HFF-Myc (cell line): ENCODE measurements at regions not wholly inside any gene's neighbourhood (a gene's known extent, or its start where the extent isn't known, plus 50 kb on each side); places are given as distances from the start of the nearest gene placed in this dataset.

ENCODE experiments used
- DNase-seq: peaks from one replicate; pipeline ENCODE4 v3.0.0-alpha.2; 2011; ENCODE audit warnings: low read depth; ENCODE audit errors: extremely low read depth
- H3K4me3 ChIP-seq: replicated peaks from 2 replicates; pipeline ENCODE4 v1.5.1; 2011; ENCODE audit warnings: low read depth, mild to moderate bottlenecking, control low read depth, low read length
- CTCF ChIP-seq: IDR thresholded peaks from 2 replicates; pipeline ENCODE4 v1.5.1; 2012; ENCODE audit warnings: mild to moderate bottlenecking, low read depth, low read length, control low read depth; ENCODE audit errors: missing control alignments

- DNase-seq = no peak
- no peak for TF ChIP-seq CTCF
Measured at GRCh38 chr9:118931941-118932340, 437.3 kb downstream of the BRINP1 start.

GRCh38 chr9:118938581-118938980, 430.7 kb downstream of the BRINP1 start:
- TF ChIP-seq CTCF = no peak
- H3K4me3 ChIP-seq = no peak overlapping the region
- DNase-seq = no peak

More at GRCh38 chr9:118931941-118932340, 437.3 kb downstream of the BRINP1 start:
- H3K4me3 ChIP-seq = no peak overlapping the region

GRCh38 chr9:118940473-118940872, 428.8 kb downstream of the BRINP1 start:
- DNase-seq = no peak
- no peak overlapping the region for H3K4me3 ChIP-seq
- no peak for TF ChIP-seq CTCF

- no peak for TF ChIP-seq CTCF
- no peak overlapping the region for H3K4me3 ChIP-seq
Measured at GRCh38 chr9:118946669-118947068, 422.6 kb downstream of the BRINP1 start.

GRCh38 chr9:118954857-118955256, 414.4 kb downstream of the BRINP1 start:
- TF ChIP-seq CTCF = no peak
- H3K4me3 ChIP-seq = no peak overlapping the region
- no peak for DNase-seq

More at GRCh38 chr9:118946669-118947068, 422.6 kb downstream of the BRINP1 start:
- DNase-seq = no peak

- TF ChIP-seq CTCF = no peak
- H3K4me3 ChIP-seq = no peak overlapping the region
- no peak for DNase-seq
Measured at GRCh38 chr9:118957585-118957984, 411.6 kb downstream of the BRINP1 start.

GRCh38 chr9:118959366-118959765, 409.9 kb downstream of the BRINP1 start:
- no peak for TF ChIP-seq CTCF
- H3K4me3 ChIP-seq = no peak overlapping the region
- DNase-seq = no peak
